Skeletal muscle satellite cell (primary cell): ENCODE measurements at regions not wholly inside any gene's neighbourhood (a gene's known extent, or its start where the extent isn't known, plus 50 kb on each side); places are given as distances from the start of the nearest gene placed in this dataset.

Experiments
- H3K27me3 ChIP-seq: 2 replicates; pipeline ENCODE4 v1.7.0; 2013; ENCODE audit warnings: low read length; ENCODE audit not compliant: control insufficient read depth, insufficient read depth
- H3K36me3 ChIP-seq: 2 replicates; pipeline ENCODE4 v1.7.0; 2013; ENCODE audit warnings: mild to moderate bottlenecking, control low read depth, low read length; ENCODE audit not compliant: insufficient read depth
- H3K4me1 ChIP-seq: 2 replicates; pipeline ENCODE4 v1.7.0; 2013; ENCODE audit warnings: low read length; ENCODE audit not compliant: control insufficient read depth, insufficient read depth
- H3K4me2 ChIP-seq: 2 replicates; pipeline ENCODE4 v1.7.0; 2013; ENCODE audit warnings: mild to moderate bottlenecking, low read length
- H3K4me3 ChIP-seq: 2 replicates; pipeline ENCODE4 v1.7.0; 2013; ENCODE audit warnings: low read length
- H3K9ac ChIP-seq: 2 replicates; pipeline ENCODE4 v1.7.0; 2013; ENCODE audit warnings: mild to moderate bottlenecking, low read depth, low read length, moderate library complexity
- H3K9me3 ChIP-seq: replicated peaks from 2 replicates; pipeline ENCODE4 v1.7.0; 2013; ENCODE audit warnings: mild to moderate bottlenecking, control low read depth, low read length

DNA sequence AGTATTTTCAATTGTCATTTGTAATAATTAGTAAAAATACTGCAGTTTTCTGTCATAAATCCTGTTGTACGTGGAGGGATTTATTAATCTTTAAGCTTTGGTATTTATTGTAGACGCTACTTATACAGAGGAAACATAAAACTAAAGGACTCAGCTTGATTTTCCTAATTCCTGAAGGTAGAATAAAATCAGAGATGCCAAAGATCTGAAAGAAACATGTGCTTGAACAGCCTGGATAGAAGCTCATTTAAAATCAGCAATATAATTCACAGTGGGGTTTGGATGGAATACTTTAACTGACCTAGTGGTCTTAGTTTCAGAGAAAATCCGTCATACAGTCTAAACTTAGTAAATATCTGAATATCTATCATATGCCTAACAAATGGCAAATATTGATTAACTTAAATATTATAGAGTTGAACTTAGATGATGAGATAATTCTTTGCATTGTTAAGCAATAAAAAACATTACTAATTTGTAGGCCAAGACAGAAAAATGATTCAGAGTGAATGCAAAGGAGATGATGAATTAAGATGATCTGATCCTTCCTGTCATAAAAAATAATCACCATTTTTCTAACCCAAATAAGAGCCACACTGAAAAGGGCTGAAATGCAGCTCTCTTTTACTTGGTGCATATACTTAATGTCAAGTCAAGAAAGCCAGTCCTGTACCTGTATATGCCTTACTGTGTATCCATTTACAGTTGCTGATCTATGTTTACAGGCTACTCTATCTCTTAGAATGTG lies 397.1 kb upstream of the DCN start:
- H3K9me3 ChIP-seq: no peaks in the 10 kb centered on the region
- H3K4me2 ChIP-seq: peak overlapping the region; percentile 28
- no peak overlapping the region for H3K4me3 ChIP-seq
- no peaks in the 10 kb centered on the region for H3K27me3 ChIP-seq
- H3K9ac ChIP-seq: no peak overlapping the region
- H3K36me3 ChIP-seq: no peaks in the 10 kb centered on the region
- peaks cover 26% of the 10 kb centered on the region for H3K4me1 ChIP-seq

DNA sequence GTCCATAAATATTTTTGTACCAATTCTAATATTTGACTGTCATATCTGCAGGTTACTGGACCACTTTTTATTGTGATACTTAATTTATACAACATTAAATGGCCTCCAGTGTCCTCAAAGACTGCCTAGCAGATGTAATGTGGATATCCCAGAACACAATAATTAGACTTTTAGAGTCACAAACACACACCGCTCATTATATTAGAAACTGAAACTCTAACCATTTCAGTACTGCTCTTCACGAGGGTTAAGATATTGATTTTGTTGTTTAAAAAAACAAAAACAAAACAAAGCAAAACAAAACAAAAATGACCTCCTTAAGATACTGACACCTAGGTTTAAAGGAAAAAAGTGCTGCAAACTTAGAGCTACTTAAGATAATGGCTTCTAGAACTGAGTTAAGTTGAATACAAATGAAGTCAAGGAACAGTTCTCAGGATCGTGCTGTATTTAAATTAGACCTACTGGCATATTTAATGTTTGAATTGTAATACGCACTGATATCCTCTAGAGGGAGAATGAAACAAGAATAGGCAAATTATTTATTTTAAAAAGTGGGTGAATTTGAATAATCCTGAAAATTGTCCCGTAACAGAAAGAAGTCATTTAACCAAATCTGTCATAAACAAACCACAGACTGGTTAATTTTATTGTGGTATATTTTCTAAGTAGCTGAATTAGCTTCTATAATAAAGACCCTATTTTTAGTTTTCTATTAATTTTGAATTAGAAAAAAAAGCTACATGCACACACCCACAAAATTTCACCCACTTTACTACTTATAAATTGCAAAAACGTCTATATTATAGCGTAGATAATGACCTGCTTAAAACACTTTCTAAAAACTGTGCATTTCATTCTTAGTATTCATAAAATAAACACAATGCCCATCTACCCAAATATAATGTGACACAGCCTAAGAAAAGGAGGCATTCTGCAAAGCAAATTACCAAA lies 395.2 kb upstream of the DCN start:
- Histone ChIP-seq H3K4me1 (peaks cover 30% of the 10 kb centered on the region), H3K36me3 (no peaks in the 10 kb centered on the region), H3K9ac (peak overlapping the region; percentile 68), H3K4me3 (peak overlapping the region; percentile 56), H3K9me3 (no peaks in the 10 kb centered on the region), H3K4me2 (peak overlapping the region; percentile 74), H3K27me3 (no peaks in the 10 kb centered on the region)

DNA sequence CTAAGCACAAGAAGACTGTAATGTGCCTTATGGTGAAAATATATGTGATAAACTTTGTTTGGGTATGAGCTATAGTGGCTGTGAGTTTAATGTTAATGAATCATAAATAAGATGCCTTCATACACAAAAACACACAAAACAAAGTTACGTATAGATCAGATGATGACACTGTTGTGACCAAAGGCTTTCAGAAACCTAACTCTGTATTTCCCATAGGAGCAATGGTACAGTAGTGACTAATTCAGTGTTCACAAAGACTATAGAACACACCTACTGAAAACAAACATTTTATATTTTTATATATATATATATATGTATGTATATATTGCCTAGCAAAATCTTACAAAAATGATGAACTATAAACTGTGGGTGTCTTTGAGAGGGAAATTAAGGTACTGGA lies 393.8 kb upstream of the DCN start:
- no peak overlapping the region for H3K4me2 ChIP-seq
- H3K4me1 ChIP-seq: peaks cover 30% of the 10 kb centered on the region
- no peaks in the 10 kb centered on the region for H3K36me3 ChIP-seq
- H3K9me3 ChIP-seq: no peaks in the 10 kb centered on the region
- H3K27me3 ChIP-seq: no peaks in the 10 kb centered on the region
- no peak overlapping the region for H3K9ac ChIP-seq
- no peak overlapping the region for H3K4me3 ChIP-seq

DNA sequence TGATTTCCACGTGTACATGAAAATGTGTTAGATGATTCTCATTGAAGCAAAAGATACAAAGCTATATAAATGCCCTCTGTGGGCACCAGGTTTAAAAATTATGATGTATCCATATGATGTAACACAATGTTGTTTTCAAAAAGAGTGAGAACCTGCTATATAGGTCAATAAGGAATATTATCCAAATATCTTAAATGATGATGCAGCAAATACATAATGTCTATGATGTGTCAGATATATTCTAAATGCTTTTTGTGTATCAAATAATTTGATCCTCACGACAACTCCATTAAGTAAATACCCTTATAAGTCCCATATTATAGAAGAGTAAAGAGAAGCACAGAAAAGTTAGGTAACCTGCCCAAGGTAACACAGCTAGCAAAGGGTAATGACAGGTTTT lies 393.0 kb upstream of the DCN start:
- no peak overlapping the region for H3K4me3 ChIP-seq

DNA sequence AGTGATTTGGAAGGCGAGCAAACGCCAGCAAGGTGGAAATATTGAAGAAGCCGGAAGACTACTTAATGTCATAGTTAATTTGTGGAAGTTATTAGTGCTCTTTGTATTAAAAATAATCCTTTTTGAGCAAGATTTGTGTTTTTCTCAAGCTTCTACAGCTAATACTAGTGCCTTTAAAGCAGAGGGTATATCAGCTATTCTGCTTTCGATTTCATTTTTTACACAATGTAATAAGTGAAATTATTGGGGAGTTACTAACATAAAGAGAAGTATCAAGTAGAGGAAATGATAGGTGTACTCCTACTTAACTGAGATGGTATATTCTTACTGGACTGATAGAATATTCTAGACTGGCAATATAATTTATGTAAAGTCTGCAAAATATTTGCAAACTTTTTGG lies 392.4 kb upstream of the DCN start:
- H3K9ac ChIP-seq: peak overlapping the region; percentile 27
- peaks cover 27% of the 10 kb centered on the region for H3K4me1 ChIP-seq
- peak overlapping the region; percentile 71 for H3K4me2 ChIP-seq
- H3K9me3 ChIP-seq: no peaks in the 10 kb centered on the region
- peak overlapping the region; percentile 53 for H3K4me3 ChIP-seq
- no peaks in the 10 kb centered on the region for H3K27me3 ChIP-seq
- no peaks in the 10 kb centered on the region for H3K36me3 ChIP-seq

More for the DNA sequence above, 393.0 kb upstream of the DCN start:
- Histone ChIP-seq H3K9ac (no peak overlapping the region), H3K9me3 (no peaks in the 10 kb centered on the region), H3K27me3 (no peaks in the 10 kb centered on the region), H3K4me1 (peaks cover 30% of the 10 kb centered on the region), H3K36me3 (no peaks in the 10 kb centered on the region), H3K4me2 (no peak overlapping the region)

DNA sequence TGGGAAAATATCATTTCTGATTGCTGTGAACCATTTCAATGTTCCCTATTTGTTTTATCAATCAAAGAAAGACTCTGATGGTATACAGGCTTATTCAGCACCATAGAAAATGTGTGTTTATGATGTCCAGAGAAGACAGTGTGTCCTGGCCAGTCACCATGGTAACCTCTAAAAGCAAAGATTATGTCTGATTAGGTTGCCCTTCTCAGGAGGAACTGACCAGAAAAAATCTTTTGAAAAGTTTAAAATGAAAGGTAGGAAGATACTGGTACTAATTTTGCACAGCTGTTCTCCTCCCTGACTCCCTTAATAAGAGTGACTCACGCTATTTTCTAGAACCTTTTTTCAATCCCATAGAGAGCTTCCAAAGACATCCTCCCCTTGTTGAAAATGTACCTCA lies 391.8 kb upstream of the DCN start:
- peak overlapping the region; percentile 53 for H3K4me3 ChIP-seq

DNA sequence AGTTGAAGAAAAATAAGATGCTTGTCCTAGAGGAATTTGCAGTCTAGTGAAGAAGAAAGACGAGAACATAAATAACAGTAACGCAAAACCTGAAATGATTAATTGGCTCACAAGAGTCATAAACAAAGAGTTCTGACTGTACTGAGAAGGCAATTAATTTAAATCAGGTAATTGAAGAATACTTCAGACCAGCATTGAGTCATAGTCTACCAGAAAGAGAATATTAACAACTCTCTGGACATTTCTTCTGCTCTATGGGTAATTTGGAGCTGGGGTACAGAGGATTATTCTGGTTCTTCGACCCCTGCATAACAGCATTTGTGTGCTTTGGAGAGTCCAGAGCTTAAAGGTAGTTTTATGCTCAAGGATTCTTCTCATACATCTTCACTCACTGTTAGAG lies 390.3 kb upstream of the DCN start:
- Histone ChIP-seq H3K27me3 (no peaks in the 10 kb centered on the region), H3K9me3 (no peaks in the 10 kb centered on the region), H3K36me3 (no peaks in the 10 kb centered on the region), H3K4me3 (no peak overlapping the region), H3K4me1 (peaks cover 7% of the 10 kb centered on the region), H3K4me2 (no peak overlapping the region), H3K9ac (no peak overlapping the region)

More for the DNA sequence above, 391.8 kb upstream of the DCN start:
- no peaks in the 10 kb centered on the region for H3K36me3 ChIP-seq
- peaks cover 21% of the 10 kb centered on the region for H3K4me1 ChIP-seq
- H3K9me3 ChIP-seq: no peaks in the 10 kb centered on the region
- peak overlapping the region; percentile 71 for H3K4me2 ChIP-seq
- H3K9ac ChIP-seq: peak overlapping the region; percentile 27
- H3K27me3 ChIP-seq: no peaks in the 10 kb centered on the region

DNA sequence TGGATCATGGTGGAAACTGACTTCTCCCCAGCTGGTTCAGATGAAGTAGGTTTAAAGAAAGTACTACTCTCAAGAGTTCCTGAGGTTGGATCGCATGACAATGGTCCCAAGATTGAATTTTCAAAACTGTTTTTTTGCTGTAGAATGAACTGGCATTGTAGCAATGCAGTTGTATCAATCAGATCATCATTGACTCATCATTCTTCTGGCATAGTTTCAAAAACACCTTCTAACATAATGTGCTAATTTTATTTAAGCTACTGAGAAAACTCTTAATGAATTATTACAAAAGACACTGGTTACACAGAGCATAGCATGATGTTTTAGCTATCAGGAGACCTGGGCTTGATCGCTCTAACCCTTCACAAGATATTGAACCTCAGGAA lies 384.5 kb upstream of the DCN start:
- H3K27me3 ChIP-seq: no peaks in the 10 kb centered on the region
- no peak overlapping the region for H3K4me2 ChIP-seq
- no peak overlapping the region for H3K4me3 ChIP-seq
- peaks cover 7% of the 10 kb centered on the region for H3K4me1 ChIP-seq
- no peaks in the 10 kb centered on the region for H3K36me3 ChIP-seq
- H3K9ac ChIP-seq: no peak overlapping the region
- no peaks in the 10 kb centered on the region for H3K9me3 ChIP-seq

DNA sequence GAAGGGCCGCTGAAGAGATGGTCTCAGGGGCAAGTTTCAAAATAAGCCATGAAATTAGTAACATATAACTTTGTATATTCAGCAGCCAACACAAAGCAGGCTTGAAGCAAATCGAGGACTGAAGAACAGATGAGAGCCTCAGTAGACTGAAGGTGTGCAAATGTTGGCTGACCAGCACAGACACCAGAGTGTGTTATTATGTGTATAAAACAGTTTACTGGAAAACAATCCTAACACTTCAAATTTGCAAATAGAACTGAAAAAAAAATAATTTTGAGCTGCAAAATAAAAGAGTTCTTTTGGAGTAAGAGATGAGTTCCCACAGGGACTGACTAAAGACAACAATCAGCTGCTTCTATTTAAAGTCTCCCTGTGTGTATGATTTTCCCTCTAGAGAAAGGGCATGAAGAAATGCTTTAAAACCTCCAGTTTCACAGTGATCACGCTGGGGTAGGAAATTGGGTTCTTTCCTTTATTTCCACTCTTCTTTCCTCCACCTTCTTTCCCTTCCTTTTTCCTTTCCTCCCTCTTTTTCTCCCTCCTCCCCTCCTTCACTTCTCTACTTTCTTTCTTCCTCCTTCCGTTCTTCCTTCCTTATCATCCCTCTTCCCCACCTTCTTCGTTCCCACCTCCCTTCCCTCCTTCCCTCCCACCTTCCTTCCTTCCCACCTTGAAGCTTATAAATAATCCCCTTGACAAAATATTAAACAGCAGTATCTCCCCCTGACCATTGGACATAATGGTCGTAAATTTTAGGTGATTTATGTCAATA lies 383.9 kb upstream of the DCN start:
- H3K4me1 ChIP-seq: peaks cover 7% of the 10 kb centered on the region
- no peak overlapping the region for H3K4me2 ChIP-seq
- no peaks in the 10 kb centered on the region for H3K36me3 ChIP-seq
- H3K4me3 ChIP-seq: no peak overlapping the region
- no peaks in the 10 kb centered on the region for H3K9me3 ChIP-seq
- no peaks in the 10 kb centered on the region for H3K27me3 ChIP-seq
- H3K9ac ChIP-seq: no peak overlapping the region

DNA sequence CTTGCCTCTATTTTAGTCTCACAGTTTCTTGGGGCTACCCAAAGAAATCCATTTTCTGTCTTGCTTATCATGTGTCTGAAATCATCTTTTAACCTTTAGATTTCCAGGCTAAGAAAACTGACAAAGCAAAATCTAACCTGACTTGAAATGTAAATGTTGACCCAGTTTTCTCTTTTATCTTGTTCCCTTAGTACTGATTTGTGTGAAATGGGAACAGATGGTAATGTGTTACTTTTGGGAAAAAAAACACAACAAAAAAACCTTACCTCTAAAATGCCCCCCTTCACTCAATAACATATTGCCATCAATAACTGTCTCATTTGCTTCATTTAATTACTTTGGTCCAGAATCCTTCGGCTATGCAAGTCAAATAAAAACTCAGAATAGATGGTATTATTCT lies 383.2 kb upstream of the DCN start:
- no peaks in the 10 kb centered on the region for H3K27me3 ChIP-seq
- no peak overlapping the region for H3K4me2 ChIP-seq
- H3K4me1 ChIP-seq: peaks cover 7% of the 10 kb centered on the region
- no peak overlapping the region for H3K4me3 ChIP-seq
- no peak overlapping the region for H3K9ac ChIP-seq
- H3K9me3 ChIP-seq: no peaks in the 10 kb centered on the region
- no peaks in the 10 kb centered on the region for H3K36me3 ChIP-seq

DNA sequence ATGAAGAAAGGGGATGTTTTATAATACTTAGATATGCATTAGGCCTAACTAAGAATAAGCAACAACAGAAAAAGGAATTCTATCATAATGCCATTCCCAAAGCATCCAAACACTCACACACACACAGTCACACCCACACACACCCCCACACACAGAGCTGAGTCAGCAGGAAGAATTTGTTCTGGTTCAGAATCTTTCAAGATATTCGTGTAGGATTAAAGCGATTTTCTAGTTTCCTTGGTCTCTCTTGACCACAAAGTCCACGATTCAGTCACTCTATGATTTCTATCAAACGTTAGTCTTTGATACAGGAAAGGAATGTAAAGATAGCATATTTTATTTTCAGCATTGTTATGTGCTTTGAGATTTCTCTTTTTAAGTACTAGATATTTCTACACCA lies 382.6 kb upstream of the DCN start:
- Histone ChIP-seq H3K4me1 (peaks cover 7% of the 10 kb centered on the region), H3K27me3 (no peaks in the 10 kb centered on the region), H3K4me2 (peak overlapping the region; percentile 21), H3K36me3 (no peaks in the 10 kb centered on the region), H3K4me3 (no peak overlapping the region), H3K9me3 (no peaks in the 10 kb centered on the region), H3K9ac (no peak overlapping the region)
